ENCODE measurements at regions not wholly inside any gene's neighbourhood (a gene's known extent, or its start where the extent isn't known, plus 50 kb on each side); places are given as distances from the start of the nearest gene placed in this dataset.

GRCh38 chr6:151676460-151676945, 131.0 kb upstream of the ESR1 start:
- Histone ChIP-seq H2AFZ (ENCODE audit: low read depth, low read length) (no peak overlapping the region), H3K36me3 (ENCODE audit: insufficient read depth, low read length) (no peaks in the 10 kb centered on the region), H3K9me3 (ENCODE audit: insufficient read depth, low read depth, low read length) (no peaks in the 10 kb centered on the region), H3K27me3 (ENCODE audit: insufficient read depth, low read length) (no peaks in the 10 kb centered on the region), H3K9ac (ENCODE audit: low read length) (no peak overlapping the region), H3K4me3 (ENCODE audit: insufficient read depth, low read depth, low read length) (no peak overlapping the region), H3K4me2 (ENCODE audit: low read length) (no peak overlapping the region), H3K79me2 (ENCODE audit: insufficient read depth, low read length) (no peaks in the 10 kb centered on the region), H3K4me1 (ENCODE audit: insufficient read depth, low read length) (no peaks in the 10 kb centered on the region), H4K20me1 (ENCODE audit: insufficient read depth, low read length) (no peaks in the 10 kb centered on the region), H3K27ac (ENCODE audit: low read depth, low read length) (no peak overlapping the region)
- Mint-ChIP-seq H3K4me3 (ENCODE audit: unreplicated experiment) (no peak overlapping the region), H3K27ac (ENCODE audit: unreplicated experiment) (no peak overlapping the region), H3K4me1 (ENCODE audit: low read depth, unreplicated experiment) (no peaks in the 10 kb centered on the region), H3K36me3 (ENCODE audit: low read depth, unreplicated experiment) (no peaks in the 10 kb centered on the region), H3K9me3 (ENCODE audit: unreplicated experiment) (no peaks in the 10 kb centered on the region), H3K27me3 (ENCODE audit: low read depth, unreplicated experiment) (peaks cover 2% of the 10 kb centered on the region)
- FAIRE-seq (no peak), DNase-seq (ENCODE audit: low read depth) (no peak)
- TF ChIP-seq EZH2 (IDR thresholded peaks at IDR 0.05; ENCODE audit: insufficient read depth, low read length) (no peak), CTCF (IDR thresholded peaks at IDR 0.05; ENCODE audit: insufficient read depth, low read depth, low read length) (no peak)

GRCh38 chr6:151677404-151677803, 130.1 kb upstream of the ESR1 start:
- no peak overlapping the region for H3K4me2 ChIP-seq (ENCODE audit: low read length)
- H3K4me3 ChIP-seq (ENCODE audit: insufficient read depth, low read depth, low read length) = no peak overlapping the region
- Mint-ChIP-seq H3K9me3 (ENCODE audit: unreplicated experiment) (no peaks in the 10 kb centered on the region), H3K36me3 (ENCODE audit: low read depth, unreplicated experiment) (no peaks in the 10 kb centered on the region), H3K4me3 (ENCODE audit: unreplicated experiment) (no peak overlapping the region), H3K27ac (ENCODE audit: unreplicated experiment) (no peak overlapping the region), H3K4me1 (ENCODE audit: low read depth, unreplicated experiment) (no peaks in the 10 kb centered on the region), H3K27me3 (ENCODE audit: low read depth, unreplicated experiment) (peaks cover 2% of the 10 kb centered on the region)
- peaks cover 3% of the 10 kb centered on the region for H3K27me3 ChIP-seq (ENCODE audit: insufficient read depth, low read length)
- H3K27ac ChIP-seq (ENCODE audit: low read depth, low read length) = no peak overlapping the region
- no peak overlapping the region for H3K9ac ChIP-seq (ENCODE audit: low read length)
- no peaks in the 10 kb centered on the region for H4K20me1 ChIP-seq (ENCODE audit: insufficient read depth, low read length)
- H3K36me3 ChIP-seq (ENCODE audit: insufficient read depth, low read length) = no peaks in the 10 kb centered on the region
- TF ChIP-seq EZH2 (IDR thresholded peaks at IDR 0.05; ENCODE audit: insufficient read depth, low read length) (no peak), CTCF (IDR thresholded peaks at IDR 0.05; ENCODE audit: insufficient read depth, low read depth, low read length) (no peak)
- no peak for DNase-seq (ENCODE audit: low read depth)
- FAIRE-seq = no peak
- H3K79me2 ChIP-seq (ENCODE audit: insufficient read depth, low read length) = no peaks in the 10 kb centered on the region
- H2AFZ ChIP-seq (ENCODE audit: low read depth, low read length) = no peak overlapping the region
- H3K4me1 ChIP-seq (ENCODE audit: insufficient read depth, low read length) = no peaks in the 10 kb centered on the region
- no peaks in the 10 kb centered on the region for H3K9me3 ChIP-seq (ENCODE audit: insufficient read depth, low read depth, low read length)

- Mint-ChIP-seq H3K27me3 (ENCODE audit: low read depth, unreplicated experiment) (peaks cover 2% of the 10 kb centered on the region), H3K27ac (ENCODE audit: unreplicated experiment) (no peak overlapping the region), H3K9me3 (ENCODE audit: unreplicated experiment) (no peaks in the 10 kb centered on the region), H3K4me3 (ENCODE audit: unreplicated experiment) (no peak overlapping the region), H3K4me1 (ENCODE audit: low read depth, unreplicated experiment) (no peaks in the 10 kb centered on the region), H3K36me3 (ENCODE audit: low read depth, unreplicated experiment) (no peaks in the 10 kb centered on the region)
- no peak for FAIRE-seq
- H3K79me2 ChIP-seq (ENCODE audit: insufficient read depth, low read length) = no peaks in the 10 kb centered on the region
- no peaks in the 10 kb centered on the region for H3K9me3 ChIP-seq (ENCODE audit: insufficient read depth, low read depth, low read length)
- H4K20me1 ChIP-seq (ENCODE audit: insufficient read depth, low read length) = no peaks in the 10 kb centered on the region
- no peak for TF ChIP-seq EZH2 (IDR thresholded peaks at IDR 0.05; ENCODE audit: insufficient read depth, low read length)
- TF ChIP-seq CTCF (IDR thresholded peaks at IDR 0.05; ENCODE audit: insufficient read depth, low read depth, low read length) = no peak
- no peak overlapping the region for H2AFZ ChIP-seq (ENCODE audit: low read depth, low read length)
- peaks cover 6% of the 10 kb centered on the region for H3K27me3 ChIP-seq (ENCODE audit: insufficient read depth, low read length)
- H3K4me1 ChIP-seq (ENCODE audit: insufficient read depth, low read length) = no peaks in the 10 kb centered on the region
- no peak overlapping the region for H3K4me3 ChIP-seq (ENCODE audit: insufficient read depth, low read depth, low read length)
- no peak overlapping the region for H3K27ac ChIP-seq (ENCODE audit: low read depth, low read length)
- no peak overlapping the region for H3K4me2 ChIP-seq (ENCODE audit: low read length)
- peak; percentile 44 for DNase-seq (ENCODE audit: low read depth)
- no peak overlapping the region for H3K9ac ChIP-seq (ENCODE audit: low read length)
- H3K36me3 ChIP-seq (ENCODE audit: insufficient read depth, low read length) = no peaks in the 10 kb centered on the region
These were observed 128.4 kb upstream of the ESR1 start for GRCh38 chr6:151679081-151679480.
